AG04450 (cell line): ENCODE measurements at regions not wholly inside any gene's neighbourhood (a gene's known extent, or its start where the extent isn't known, plus 50 kb on each side); places are given as distances from the start of the nearest gene placed in this dataset.

Source experiments
- CTCF ChIA-PET: fragments of 300-600, 350-600 bp; formaldehyde crosslinking; extraction: SDS; loops from one replicate; lab custom pipeline; 2022; ENCODE audit warnings: antibody characterized with exemption, inconsistent platforms; lab: Charles Lee
- POLR2A ChIA-PET: fragments of 350-600 bp; formaldehyde crosslinking; extraction: SDS; loops from one replicate; lab custom pipeline; 2021; ENCODE audit warnings: antibody characterized with exemption, inconsistent platforms; lab: Yijun Ruan, JAX
- DNase-seq: peaks from one replicate; pipeline ENCODE4 v3.0.0-alpha.2; 2011; ENCODE audit warnings: low read depth, low spot score
- H3K27ac ChIP-seq: one replicate; pipeline ENCODE4 v1.5.1; 2012; ENCODE audit warnings: low read depth, low read length, control low read depth
- H3K27me3 ChIP-seq: one replicate; pipeline ENCODE4 v1.6.0; 2012; ENCODE audit warnings: low read length; ENCODE audit not compliant: control insufficient read depth, insufficient read depth
- H3K4me3 ChIP-seq: 2 replicates; pipeline ENCODE4 v1.5.1; 2011; ENCODE audit warnings: mild to moderate bottlenecking, low read depth, low read length, control low read depth
- H3K9me3 ChIP-seq: 2 replicates; pipeline ENCODE4 v1.5.1; 2012; ENCODE audit warnings: low read length; ENCODE audit not compliant: control insufficient read depth, insufficient read depth
- TF ChIP-seq, protein P1 (sequence below): IDR thresholded peaks from 2 replicates; pipeline ENCODE4 v1.5.1; 2011; ENCODE audit warnings: low read depth, low read length, control low read depth, inconsistent platforms

DNA sequence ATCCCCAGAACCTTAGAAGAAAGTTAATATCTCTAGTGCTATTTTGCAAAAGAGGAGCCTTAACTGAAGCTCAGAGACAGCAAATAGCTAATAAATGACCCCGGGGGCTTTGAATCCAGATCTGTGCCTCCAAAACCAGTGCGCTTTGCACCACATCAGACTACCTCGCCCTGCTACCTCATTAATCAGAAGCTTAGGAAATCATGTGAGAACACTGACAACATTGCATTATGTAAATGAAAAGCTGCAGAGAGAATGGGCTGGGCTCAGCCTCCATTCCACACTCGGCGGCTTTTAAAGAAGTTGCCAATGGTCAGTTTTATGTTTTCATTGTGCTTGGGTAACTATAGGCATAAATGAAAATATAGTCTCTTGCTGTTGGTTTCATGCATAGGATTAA lies 54.0 kb upstream of the STMND1 start:
- no peaks in the 10 kb centered on the region for H3K9me3 ChIP-seq
- ChIA-PET POLR2A (no interaction called here), CTCF (interaction anchor here (0.7 kb wide), 1 partner anchor 537 kb away, joined by 3 read pairs; no protein-coding TSS in a partner anchor)
- H3K27me3 ChIP-seq: no peaks in the 10 kb centered on the region
- H3K27ac ChIP-seq: no peak overlapping the region
- TF ChIP-seq, protein P1, sequence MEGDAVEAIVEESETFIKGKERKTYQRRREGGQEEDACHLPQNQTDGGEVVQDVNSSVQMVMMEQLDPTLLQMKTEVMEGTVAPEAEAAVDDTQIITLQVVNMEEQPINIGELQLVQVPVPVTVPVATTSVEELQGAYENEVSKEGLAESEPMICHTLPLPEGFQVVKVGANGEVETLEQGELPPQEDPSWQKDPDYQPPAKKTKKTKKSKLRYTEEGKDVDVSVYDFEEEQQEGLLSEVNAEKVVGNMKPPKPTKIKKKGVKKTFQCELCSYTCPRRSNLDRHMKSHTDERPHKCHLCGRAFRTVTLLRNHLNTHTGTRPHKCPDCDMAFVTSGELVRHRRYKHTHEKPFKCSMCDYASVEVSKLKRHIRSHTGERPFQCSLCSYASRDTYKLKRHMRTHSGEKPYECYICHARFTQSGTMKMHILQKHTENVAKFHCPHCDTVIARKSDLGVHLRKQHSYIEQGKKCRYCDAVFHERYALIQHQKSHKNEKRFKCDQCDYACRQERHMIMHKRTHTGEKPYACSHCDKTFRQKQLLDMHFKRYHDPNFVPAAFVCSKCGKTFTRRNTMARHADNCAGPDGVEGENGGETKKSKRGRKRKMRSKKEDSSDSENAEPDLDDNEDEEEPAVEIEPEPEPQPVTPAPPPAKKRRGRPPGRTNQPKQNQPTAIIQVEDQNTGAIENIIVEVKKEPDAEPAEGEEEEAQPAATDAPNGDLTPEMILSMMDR: no peak
- no peak for DNase-seq
- no peak overlapping the region for H3K4me3 ChIP-seq

DNA sequence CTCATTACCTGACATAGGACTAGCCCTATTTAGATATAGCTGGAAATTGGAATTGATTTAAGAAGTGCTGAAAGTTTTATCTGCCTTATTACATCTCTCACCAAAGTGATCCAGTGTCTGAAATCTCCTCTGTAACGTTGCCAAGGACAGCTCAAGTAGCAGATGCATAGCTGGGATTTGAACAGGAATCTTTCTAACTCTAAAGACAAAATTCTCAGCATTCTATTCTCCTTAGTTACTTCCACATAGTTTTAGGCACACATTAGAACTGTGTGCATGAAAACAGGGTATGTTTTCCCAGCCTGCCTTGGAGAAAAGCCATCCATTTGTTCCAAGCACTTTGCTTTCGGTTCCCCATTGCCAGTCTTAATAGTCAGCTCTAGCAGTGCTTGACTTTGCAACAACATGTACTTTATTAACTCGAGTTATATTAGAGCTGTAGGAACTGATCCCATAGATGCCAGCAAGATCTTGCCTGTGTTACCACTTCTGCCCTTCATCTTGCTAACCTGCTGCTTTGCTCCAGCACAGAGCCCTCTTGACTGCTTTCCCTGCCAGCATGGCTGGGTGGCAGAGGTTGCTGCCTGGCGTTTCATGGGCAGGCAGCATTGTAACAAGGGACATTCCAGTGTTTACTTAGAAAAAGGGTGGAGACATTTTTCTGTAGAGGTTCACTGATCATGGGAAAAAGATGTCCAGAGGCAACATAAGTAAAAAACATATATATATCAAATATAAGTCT lies 56.1 kb upstream of the STMND1 start:
- Histone ChIP-seq H3K27me3 (no peaks in the 10 kb centered on the region), H3K4me3 (0 out of 2 replicates have a peak overlapping the region, but pooled peaks have one; percentile 5), H3K9me3 (no peaks in the 10 kb centered on the region), H3K27ac (no peak overlapping the region)
- POLR2A ChIA-PET: interaction anchor here (0.6 kb wide), 1 partner anchor 1246 kb away, joined by 4 read pairs; no protein-coding TSS in a partner anchor
- CTCF ChIA-PET: interaction anchor here (0.6 to 1.3 kb wide), 5 partner anchors 38 to 282 kb away, joined by 3 to 7 read pairs (median 3); no protein-coding TSS in a partner anchor
- DNase-seq: no peak
- TF ChIP-seq, protein P1: no peak

DNA sequence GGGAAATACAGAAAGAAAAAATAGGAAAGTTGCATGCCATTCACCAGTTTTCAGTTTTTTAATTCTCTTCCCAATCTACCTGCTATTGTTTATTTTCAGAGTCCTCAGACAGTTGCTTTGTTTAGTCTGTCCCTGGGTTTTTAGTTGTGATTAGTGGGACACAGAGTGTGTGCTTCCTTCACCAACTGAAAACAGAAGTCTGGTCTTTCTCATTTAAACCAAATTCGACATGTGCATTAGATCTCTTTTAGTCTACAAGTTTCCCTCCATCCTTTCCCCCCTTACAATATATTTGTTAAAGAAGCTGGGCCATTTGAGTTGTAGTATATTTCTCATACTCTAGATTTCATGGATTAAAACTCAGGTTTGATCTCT lies 58.7 kb upstream of the STMND1 start:
- Histone ChIP-seq H3K9me3 (no peaks in the 10 kb centered on the region), H3K27me3 (no peaks in the 10 kb centered on the region), H3K4me3 (no peak overlapping the region), H3K27ac (no peak overlapping the region)
- TF ChIP-seq, protein P1: no peak
- DNase-seq: no peak
- POLR2A ChIA-PET: no interaction called here
- CTCF ChIA-PET: no interaction called here

DNA sequence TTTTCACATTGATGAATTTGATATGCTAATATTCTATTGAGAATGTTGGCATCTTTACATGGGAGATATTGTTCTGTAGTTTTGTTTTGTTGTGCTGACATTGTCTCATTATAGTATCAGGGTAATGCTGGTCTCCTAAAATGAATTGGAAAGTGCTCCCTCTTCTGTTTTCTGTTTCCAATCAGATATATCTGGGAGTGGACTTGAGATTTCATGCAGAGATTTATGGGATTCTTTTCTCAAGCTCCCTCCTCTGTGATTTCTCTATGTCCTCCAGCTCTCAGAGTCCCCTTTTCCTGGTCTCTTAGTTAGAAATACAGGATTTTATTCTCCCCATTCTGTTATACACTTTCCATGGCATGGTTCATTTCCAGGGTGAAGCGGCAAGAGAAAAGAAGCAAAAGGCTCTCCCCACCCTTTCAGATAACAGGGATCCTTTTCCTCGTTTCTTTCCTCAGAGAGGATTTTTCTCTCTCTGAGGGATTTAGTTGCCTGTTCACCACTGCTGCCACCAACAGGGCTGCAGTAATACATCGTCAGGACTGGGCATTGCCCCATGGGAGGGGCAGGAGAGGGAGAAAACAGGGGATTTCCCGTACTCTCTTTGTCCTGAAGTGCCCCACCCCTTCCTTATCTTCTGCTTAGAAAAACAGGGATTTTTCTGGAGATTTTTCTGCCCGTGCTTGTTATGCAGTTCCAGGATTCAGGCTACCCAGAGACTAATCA lies 59.3 kb upstream of the STMND1 start:
- POLR2A ChIA-PET: no interaction called here
- TF ChIP-seq, protein P1: peak; percentile 43
- Histone ChIP-seq H3K9me3 (no peaks in the 10 kb centered on the region), H3K27me3 (no peaks in the 10 kb centered on the region), H3K4me3 (no peak overlapping the region), H3K27ac (no peak overlapping the region)
- CTCF ChIA-PET: interaction anchor here (1.3 kb wide), 1 partner anchor 21 kb away, joined by 3 read pairs; no protein-coding TSS in a partner anchor
- DNase-seq: no peak

DNA sequence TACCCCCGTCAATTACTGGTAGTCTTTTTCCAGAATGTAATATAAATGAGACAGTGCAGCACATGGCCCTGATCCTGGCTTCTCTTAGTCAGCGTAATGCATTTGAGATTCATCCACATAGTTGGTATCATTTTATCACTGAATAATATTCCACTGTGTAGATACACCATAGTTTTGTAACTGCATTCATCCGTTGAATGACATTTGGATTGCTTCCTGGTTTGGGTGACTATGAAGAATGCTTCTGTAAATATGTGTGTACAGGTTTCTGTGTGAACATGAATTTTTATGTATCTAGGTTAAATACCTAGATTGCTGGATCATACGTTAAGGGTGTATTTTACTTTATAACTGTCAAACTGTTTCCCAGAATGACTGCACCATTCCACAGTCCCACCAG lies 62.6 kb upstream of the STMND1 start:
- Histone ChIP-seq H3K9me3 (no peaks in the 10 kb centered on the region), H3K27ac (no peak overlapping the region), H3K4me3 (no peak overlapping the region), H3K27me3 (no peaks in the 10 kb centered on the region)
- DNase-seq: no peak
- TF ChIP-seq, protein P1: no peak
- ChIA-PET CTCF (interaction anchor here (2.0 kb wide), 1 partner anchor 47 kb away, joined by 6 read pairs; no protein-coding TSS in a partner anchor), POLR2A (no interaction called here)
